ENCODE measurements at regions not wholly inside any gene's neighbourhood (a gene's known extent, or its start where the extent isn't known, plus 50 kb on each side); places are given as distances from the start of the nearest gene placed in this dataset.

DNA sequence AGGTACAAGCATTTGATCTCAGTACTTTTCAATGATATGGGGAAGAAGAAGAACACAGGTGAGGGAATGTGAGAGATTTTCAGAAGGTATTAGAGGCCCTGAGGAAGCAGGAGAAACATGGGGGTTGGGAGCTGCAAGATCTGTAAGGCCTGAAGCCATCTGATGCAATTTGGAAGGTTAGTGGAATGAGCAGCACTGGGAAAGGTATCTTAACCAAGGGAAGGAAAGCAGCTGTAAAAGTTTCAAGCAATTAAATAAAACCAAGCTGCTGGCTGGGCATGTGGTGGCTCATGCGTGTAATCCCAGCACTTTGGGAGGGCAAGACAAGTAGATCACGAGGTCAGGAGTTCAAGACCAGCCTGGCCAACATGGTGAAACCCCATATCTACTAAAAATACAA, 104.4 kb upstream of the PARP11 start:
- no peak for TF ChIP-seq POLR2A (IDR thresholded peaks at IDR 0.05)
- no peak for TF ChIP-seq CTCF (IDR thresholded peaks at IDR 0.05)
